Ovary (tissue), 7 donors: ENCODE measurements at regions not wholly inside any gene's neighbourhood (a gene's known extent, or its start where the extent isn't known, plus 50 kb on each side); places are given as distances from the start of the nearest gene placed in this dataset.

Experiments used
- DNase-seq, 5 donors: peaks; one replicate each; pipeline ENCODE4 v3.0.0-alpha.2; 2019 to 2020
- H3K27ac ChIP-seq, 2 donors: fragments of 200-600 bp; one replicate each; pipeline versions ENCODE4 v1.5.1 to v1.8.0; 2019 to 2022
- H3K27me3 ChIP-seq: fragments of 200-600 bp; one replicate; pipeline ENCODE4 v1.8.0; 2022
- H3K36me3 ChIP-seq: fragments of 200-600 bp; sonication (generic); one replicate; pipeline ENCODE4 v1.5.1; 2019
- H3K4me1 ChIP-seq: one replicate; pipeline ENCODE4 v1.8.1; 2013; ENCODE audit warnings: mild to moderate bottlenecking, moderate library complexity; ENCODE audit not compliant: insufficient read depth
- H3K4me3 ChIP-seq: fragments of 200-600 bp; sonication (generic); one replicate; pipeline ENCODE4 v1.5.1; 2017
- H3K9me3 ChIP-seq, 2 donors: fragments of 200-600 bp in 1 of 2; sonication (generic) in 1 of 2; one replicate each; pipeline versions ENCODE4 v1.5.1 to v1.8.1; 2013 to 2019; ENCODE audit warnings: mild to moderate bottlenecking in 1 of 2, moderate library complexity in 1 of 2
- CTCF ChIP-seq, 3 donors: fragments of 450-650 bp in 2 of 3; fragments of 200-600 bp in 1 of 3; IDR thresholded peaks; one replicate each; pipeline versions ENCODE4 v1.5.1 to v1.8.0; 2016 to 2022; ENCODE audit warnings: antibody characterized with exemption in 3 of 3, mild to moderate bottlenecking in 1 of 3
- EP300 ChIP-seq: sonication (generic); formaldehyde crosslinking; IDR thresholded peaks from one replicate; pipeline ENCODE4 v1.6.1; 2017; ENCODE audit warnings: antibody characterized with exemption
- POLR2A ChIP-seq: fragments of 450-650 bp; IDR thresholded peaks from one replicate; pipeline ENCODE4 v1.6.1; 2017; ENCODE audit warnings: antibody characterized with exemption, mild to moderate bottlenecking, moderate library complexity
- WGBS, 3 donors: extraction: QIAGEN DNeasy Blood & Tissue Kit in 1 of 3; methylation state at CpG; one replicate each; pipeline versions ENCODE4 v1.1.5 to v1.1.7; 2013 to 2017; 5-methylcytosine and 5-hydroxymethylcytosine counted together
- intact Hi-C, 4 donors: fragments of 100-400 bp; cut with DNase I; formaldehyde crosslinking; loops; one replicate each; pipeline versions ENCODE4 v1.11.0 to v1.15.1; 2022 to 2023
- donor health status: DM: no; HTN: no; CAD: no; lungs with moderate emphysema.
- donor health status: DM: no; HTN: no; CAD: no.
- donor health status: Bipolar disorder and iron deficiency.
- donor health status: DM: no; HTN: no; CAD: no.
- donor health status: DM: yes; HTN: yes; CAD: no.

- Histone ChIP-seq H3K4me1 (peaks cover 1% of the 10 kb centered on the region), H3K27ac (no peak overlapping the region), H3K4me3 (no peak overlapping the region), H3K27me3 (no peaks in the 10 kb centered on the region), H3K9me3 (no peaks in the 10 kb centered on the region), H3K36me3 (no peaks in the 10 kb centered on the region)
- TF ChIP-seq CTCF (IDR thresholded peaks at IDR 0.05) = no peak
- WGBS, 3 donors = 77 to 86% (median 82%) methylated on average over 4 of the region's 4 CpGs
- no peak for DNase-seq
- intact Hi-C loops = no loop called here
Measured at GRCh38 chr14:71474301-71475265, 457.6 kb upstream of the RGS6 start.

- no peak overlapping the region for H3K4me3 ChIP-seq
- no peak for DNase-seq
- 58 to 78% (median 77%) methylated on average over 5 of the region's 5 CpGs for WGBS, 3 donors
- intact Hi-C loops = no loop called here
- H3K4me1 ChIP-seq = peaks cover 1% of the 10 kb centered on the region
- H3K36me3 ChIP-seq = no peaks in the 10 kb centered on the region
- H3K9me3 ChIP-seq = no peaks in the 10 kb centered on the region
- no peak for TF ChIP-seq EP300
- H3K27me3 ChIP-seq = no peaks in the 10 kb centered on the region
- no peak overlapping the region for H3K27ac ChIP-seq
Measured at GRCh38 chr14:71475916-71476315, 456.3 kb upstream of the RGS6 start.

GRCh38 chr14:71478542-71478941 lies 453.7 kb upstream of the RGS6 start:
- DNase-seq = no peak
- H3K36me3 ChIP-seq = no peaks in the 10 kb centered on the region
- WGBS, 3 donors = 76 to 85% (median 84%) methylated on average over 4 of the region's 4 CpGs
- intact Hi-C loops = no loop called here
- H3K27ac ChIP-seq = no peak overlapping the region
- H3K4me3 ChIP-seq = no peak overlapping the region
- no peaks in the 10 kb centered on the region for H3K4me1 ChIP-seq
- TF ChIP-seq CTCF (IDR thresholded peaks at IDR 0.05) (no peak), EP300 (no peak), POLR2A (no peak)
- no peaks in the 10 kb centered on the region for H3K9me3 ChIP-seq
- no peaks in the 10 kb centered on the region for H3K27me3 ChIP-seq

DNA sequence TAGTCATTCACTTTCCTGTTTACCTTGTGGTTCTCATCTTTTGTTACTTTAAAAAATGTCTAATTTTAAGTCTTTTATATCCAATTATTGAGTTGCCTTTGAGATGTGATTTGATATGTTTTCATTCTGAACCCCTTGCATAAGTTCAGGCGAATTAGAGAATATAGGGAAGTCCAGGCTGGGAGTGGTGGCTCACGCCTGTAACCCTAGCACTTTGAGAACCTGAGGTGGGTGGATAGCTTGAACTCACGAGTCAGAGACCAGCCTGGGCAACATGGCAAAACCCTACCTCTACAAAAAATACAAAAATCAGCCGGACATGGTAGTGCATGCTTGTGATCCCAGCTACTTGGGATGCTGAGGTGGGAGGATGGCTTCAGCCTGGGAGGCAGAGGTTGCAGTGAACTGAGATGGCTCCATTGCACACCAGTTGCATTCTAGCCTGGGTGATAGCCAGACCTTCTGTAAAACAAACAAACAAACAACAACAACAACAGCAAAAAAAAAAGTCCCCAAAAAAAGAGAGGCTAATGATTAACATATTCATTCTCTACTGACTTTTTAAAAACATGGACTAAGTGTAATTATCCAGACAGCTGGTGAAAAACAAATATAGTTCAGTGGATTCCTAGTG lies 451.1 kb upstream of the RGS6 start:
- no peak for DNase-seq
- Histone ChIP-seq H3K9me3 (no peaks in the 10 kb centered on the region), H3K4me1 (no peaks in the 10 kb centered on the region), H3K27ac (no peak overlapping the region), H3K36me3 (no peaks in the 10 kb centered on the region), H3K4me3 (no peak overlapping the region), H3K27me3 (no peaks in the 10 kb centered on the region)
- intact Hi-C loops = no loop called here
- 84 to 87% (median 85%) methylated on average over 4 of the region's 4 CpGs for WGBS, 3 donors
- TF ChIP-seq POLR2A = no peak

DNA sequence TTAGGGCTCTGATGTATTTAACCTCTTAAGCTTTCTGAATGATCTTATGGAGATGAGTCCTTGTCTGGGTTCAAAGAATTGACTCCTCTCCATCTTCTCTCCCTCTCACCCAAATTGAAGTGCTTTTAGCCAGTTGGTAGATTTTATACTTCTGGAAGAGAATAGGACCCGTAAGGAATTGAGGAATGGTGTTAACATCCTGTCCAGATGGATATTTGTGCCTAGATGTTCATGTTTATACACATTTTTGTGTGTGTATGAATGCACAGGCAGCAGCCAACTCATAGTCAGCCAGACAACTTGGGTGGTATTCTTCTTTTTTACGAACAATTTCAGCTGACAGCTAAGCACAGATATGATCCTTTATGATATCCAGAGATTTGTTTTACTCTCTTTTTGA lies 449.6 kb upstream of the RGS6 start:
- no peaks in the 10 kb centered on the region for H3K36me3 ChIP-seq
- H3K27ac ChIP-seq = no peak overlapping the region
- no peak overlapping the region for H3K4me3 ChIP-seq
- H3K4me1 ChIP-seq = no peaks in the 10 kb centered on the region
- no peaks in the 10 kb centered on the region for H3K27me3 ChIP-seq
- H3K9me3 ChIP-seq = no peaks in the 10 kb centered on the region
- no peak for TF ChIP-seq POLR2A
- TF ChIP-seq CTCF (IDR thresholded peaks at IDR 0.05) = no peak
- DNase-seq = no peak
- intact Hi-C loops = no loop called here
- WGBS, 3 donors = 20 to 33% (median 32%) methylated on average over 2 of the region's 2 CpGs
